Epithelial cell of proximal tubule (primary cell): ENCODE measurements at regions not wholly inside any gene's neighbourhood (a gene's known extent, or its start where the extent isn't known, plus 50 kb on each side); places are given as distances from the start of the nearest gene placed in this dataset.

Experiments
- DNase-seq: peaks from one replicate; pipeline ENCODE4 v3.0.0-alpha.2; 2011; ENCODE audit warnings: low read depth
- H3K4me3 ChIP-seq: 2 replicates; pipeline ENCODE4 v1.5.1; 2011; ENCODE audit warnings: low read depth, mild to moderate bottlenecking, low read length
- TF ChIP-seq, protein P1 (sequence below): conservative IDR thresholded peaks from 2 replicates; pipeline ENCODE4 v1.5.1; 2012; ENCODE audit warnings: low read depth, mild to moderate bottlenecking, low read length

DNA sequence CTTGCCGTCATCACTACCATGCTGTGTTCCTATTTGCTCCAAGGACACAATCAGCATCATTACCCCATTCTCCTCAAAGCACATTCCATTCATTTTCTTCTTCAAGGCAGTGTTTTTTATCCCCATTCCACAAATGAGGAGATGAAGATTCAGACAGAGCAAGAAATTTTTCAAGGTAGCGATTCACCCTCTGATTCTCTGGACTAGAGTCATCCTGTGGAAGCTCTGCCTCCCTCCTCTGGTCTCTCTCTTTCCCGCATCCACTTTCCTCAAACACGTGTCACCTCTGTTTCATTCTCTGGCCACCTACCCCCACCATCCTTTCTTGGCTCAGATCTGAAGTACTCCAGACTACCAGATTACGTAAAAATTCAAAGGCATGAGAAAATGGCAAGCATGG lies 297.9 kb downstream of the SOX11 start:
- TF ChIP-seq, protein P1, sequence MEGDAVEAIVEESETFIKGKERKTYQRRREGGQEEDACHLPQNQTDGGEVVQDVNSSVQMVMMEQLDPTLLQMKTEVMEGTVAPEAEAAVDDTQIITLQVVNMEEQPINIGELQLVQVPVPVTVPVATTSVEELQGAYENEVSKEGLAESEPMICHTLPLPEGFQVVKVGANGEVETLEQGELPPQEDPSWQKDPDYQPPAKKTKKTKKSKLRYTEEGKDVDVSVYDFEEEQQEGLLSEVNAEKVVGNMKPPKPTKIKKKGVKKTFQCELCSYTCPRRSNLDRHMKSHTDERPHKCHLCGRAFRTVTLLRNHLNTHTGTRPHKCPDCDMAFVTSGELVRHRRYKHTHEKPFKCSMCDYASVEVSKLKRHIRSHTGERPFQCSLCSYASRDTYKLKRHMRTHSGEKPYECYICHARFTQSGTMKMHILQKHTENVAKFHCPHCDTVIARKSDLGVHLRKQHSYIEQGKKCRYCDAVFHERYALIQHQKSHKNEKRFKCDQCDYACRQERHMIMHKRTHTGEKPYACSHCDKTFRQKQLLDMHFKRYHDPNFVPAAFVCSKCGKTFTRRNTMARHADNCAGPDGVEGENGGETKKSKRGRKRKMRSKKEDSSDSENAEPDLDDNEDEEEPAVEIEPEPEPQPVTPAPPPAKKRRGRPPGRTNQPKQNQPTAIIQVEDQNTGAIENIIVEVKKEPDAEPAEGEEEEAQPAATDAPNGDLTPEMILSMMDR: no peak
- no peak for DNase-seq
- no peak overlapping the region for H3K4me3 ChIP-seq

DNA sequence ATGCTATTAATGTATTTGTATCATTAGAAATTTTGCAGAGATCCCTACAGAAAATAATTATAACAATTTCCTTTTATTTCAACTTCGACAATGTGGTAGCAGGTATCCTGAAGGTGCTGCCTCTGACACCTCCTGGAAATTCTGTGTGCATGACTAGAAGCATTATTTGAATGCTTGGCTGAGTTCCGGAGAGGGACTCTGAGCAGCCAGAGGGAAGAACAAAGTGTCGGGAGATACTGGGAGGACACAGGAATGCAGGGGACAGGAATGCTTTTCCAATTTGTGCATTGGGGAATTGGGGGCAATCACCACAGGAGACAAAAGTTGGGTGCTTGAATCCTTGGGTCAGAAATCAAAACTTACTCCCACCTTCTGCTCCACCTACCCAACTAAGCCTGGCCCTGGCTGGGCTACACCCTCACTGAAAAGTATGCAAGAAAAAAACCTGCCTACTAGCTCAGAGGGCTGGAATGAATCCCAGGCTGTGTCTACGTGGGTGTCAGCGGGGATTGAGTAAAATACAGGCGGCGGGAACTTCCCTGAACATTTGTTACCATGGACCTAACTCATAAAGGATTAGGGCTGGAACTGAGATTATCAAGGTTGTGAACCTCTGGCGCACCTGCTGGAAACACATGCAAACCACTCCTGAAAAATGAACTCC lies 299.3 kb downstream of the SOX11 start:
- no peak for DNase-seq
- TF ChIP-seq, protein P1: no peak
- no peak overlapping the region for H3K4me3 ChIP-seq

DNA sequence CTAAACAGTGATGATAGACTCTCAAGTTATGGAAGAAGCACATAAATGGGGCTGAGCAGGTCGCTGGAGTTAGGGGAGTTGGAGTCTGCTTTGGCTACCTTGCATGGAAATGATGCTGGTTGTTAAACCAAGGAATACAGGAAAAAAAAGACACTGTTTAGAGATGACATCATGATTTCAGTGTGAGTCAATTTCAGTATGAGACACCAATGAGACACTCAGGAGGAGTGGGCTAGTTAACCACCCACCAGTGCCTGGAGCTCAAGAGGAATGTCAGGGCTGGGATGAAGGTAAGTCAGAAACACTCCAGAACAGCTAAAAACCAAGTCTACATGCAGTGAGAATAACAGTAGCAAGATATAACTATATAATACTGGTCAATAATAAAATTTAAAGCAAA lies 303.6 kb downstream of the SOX11 start:
- TF ChIP-seq, protein P1: no peak
- DNase-seq: no peak
- H3K4me3 ChIP-seq: no peak overlapping the region

DNA sequence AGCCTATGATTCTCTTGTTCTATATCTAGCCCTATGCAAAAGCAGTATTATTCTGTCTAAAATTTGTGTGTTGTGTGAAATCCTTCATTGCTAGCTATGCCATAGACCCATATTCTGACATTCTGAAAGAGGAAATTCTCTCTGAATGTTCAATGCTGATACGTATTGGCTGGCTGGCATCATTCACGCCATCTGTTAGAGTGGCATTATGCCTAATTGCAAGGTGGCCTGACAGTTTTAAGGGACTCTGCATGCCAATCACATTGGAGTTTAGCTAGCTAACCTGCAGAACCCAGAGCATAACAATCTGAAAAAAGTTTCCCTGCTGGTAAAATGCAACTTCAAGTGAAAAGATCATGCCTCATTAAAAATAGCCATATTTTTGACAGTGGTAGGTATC lies 316.0 kb downstream of the SOX11 start:
- DNase-seq: no peak
- TF ChIP-seq, protein P1: no peak
- H3K4me3 ChIP-seq: no peak overlapping the region

DNA sequence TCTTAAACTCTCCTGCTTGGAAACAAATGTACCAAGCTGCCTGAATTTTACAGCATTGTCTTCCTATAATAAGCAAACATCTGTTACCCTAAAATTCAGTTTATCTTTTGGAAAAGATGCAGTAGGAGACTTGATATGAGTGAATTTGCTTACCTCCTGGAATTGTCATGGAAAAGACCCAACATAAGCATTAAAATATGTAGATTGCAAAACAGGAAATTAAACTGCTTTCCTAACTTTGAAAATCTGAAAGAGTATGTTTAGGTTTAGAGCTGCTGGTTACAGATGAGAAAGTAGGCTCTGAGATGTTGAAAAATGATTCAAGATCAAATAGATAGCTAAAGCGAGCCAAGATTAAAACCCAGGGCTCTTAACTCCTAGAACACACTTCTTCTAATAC lies 316.5 kb downstream of the SOX11 start:
- TF ChIP-seq, protein P1: no peak
- H3K4me3 ChIP-seq: no peak overlapping the region
- no peak for DNase-seq

DNA sequence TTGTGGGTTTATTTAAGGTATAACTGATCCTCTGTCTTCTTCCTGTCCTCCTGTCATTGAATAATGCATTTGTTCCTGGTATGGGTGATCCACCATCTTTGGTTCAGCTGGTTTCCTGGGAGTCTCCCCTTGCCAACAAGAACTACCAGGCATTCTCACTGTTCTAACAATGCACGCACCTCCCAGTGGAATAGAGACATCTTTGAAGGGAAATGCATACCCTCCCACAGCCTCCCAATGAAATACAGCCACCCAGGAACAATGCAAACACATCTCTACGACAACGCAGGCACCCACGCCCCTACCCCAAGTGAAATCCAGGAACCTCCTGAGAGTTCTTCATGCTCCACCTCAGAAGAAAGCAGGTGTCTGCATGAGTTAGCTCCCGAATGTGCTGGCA lies 318.0 kb downstream of the SOX11 start:
- H3K4me3 ChIP-seq: no peak overlapping the region
- no peak for DNase-seq
- TF ChIP-seq, protein P1: no peak

DNA sequence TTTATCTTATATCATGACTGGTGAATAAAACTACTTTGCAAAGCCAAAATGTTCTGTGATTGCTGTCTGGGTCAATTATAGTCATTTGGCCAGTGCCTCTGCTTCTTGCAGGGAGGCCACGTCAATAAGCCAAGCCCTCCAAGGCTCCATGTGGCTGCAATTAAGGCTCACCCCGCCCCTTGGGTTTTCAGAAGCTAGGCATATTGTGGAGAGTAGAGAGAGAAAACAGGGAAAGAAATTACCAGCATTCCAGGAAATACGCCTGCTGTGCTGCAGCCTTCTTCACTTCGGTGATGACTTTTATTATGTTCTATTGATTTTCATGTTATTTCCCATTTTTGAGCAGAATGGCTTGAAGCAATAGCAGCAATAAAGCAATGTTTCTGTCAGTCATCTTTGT lies 319.7 kb downstream of the SOX11 start:
- no peak for DNase-seq
- no peak overlapping the region for H3K4me3 ChIP-seq
- TF ChIP-seq, protein P1: no peak
